ENCODE measurements at regions not wholly inside any gene's neighbourhood (a gene's known extent, or its start where the extent isn't known, plus 50 kb on each side); places are given as distances from the start of the nearest gene placed in this dataset.

DNA sequence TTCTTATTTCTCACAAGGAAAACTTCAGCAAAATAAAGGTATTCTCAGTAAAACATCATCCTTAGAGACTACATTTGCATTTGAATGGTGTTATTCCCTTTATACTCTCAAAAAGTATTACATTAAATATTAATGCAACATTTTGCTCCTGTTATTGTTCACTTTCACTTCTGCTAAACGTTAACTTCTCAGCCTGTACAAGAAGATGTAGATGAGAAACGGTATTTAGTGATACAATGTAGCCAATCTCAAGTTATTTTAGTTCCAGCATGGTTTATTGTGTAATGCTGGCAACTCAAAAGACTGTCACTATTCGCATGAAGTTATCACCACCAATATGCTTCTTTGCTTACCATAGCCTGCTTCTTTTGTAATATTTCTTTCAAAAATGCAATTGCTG lies 514.1 kb downstream of the CPS1 start:
- DNase-seq = no peak

GRCh38 chr2:211077216-211077767 lies 520.9 kb downstream of the CPS1 start:
- DNase-seq = no peak

- DNase-seq = peak; percentile 29
Observed at GRCh38 chr2:211084352-211084751, 528.0 kb downstream of the CPS1 start.

GRCh38 chr2:211085056-211085680 lies 528.8 kb downstream of the CPS1 start:
- DNase-seq = peak; percentile 19

GRCh38 chr2:211086049-211086448 lies 529.6 kb downstream of the CPS1 start:
- no peak for DNase-seq

DNA sequence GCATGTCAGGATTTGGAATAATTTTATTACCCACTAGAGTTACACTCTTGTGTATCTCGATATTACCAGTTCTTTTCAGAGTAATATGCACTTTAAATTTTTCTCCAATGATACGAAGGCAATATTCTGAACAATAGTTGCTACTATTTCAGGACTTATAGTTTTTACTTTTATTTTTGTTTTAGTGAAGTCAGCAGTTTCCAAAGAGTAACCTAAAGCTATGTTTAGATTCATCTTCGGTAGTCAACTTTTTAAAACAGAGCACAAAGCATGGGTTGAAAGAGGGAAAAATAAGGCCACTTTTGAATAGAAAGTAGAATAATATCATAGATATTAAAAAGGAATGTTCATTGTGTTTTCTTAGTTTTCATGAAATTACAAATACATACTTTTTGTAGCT lies 532.7 kb downstream of the CPS1 start:
- no peak for DNase-seq

DNA sequence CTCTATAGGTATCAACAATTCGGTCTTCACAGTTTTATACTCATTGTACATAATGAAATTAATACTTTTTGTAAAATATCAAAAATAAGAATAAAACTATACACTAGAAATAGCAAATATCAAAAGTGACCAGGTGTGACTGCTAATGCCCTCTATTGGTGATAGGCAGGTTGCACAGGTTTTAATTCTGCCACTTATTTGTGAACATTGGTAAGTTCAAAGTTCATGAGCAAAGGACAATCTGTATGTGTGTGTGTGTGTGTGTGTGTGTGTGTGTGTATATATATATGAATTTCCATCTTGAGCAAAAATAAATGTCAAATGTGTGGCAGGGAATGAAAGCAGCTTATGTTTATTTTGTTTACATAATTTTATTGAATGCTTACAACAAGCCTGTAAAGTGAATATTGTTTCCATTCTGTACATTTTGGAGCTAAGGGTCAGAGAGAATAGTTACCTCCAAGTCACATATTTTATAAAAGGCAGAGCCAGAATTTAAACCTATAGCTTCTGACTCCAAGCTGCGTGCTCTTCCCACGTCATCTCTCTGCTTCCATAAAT lies 537.4 kb downstream of the CPS1 start:
- peak; percentile 12 for DNase-seq

DNA sequence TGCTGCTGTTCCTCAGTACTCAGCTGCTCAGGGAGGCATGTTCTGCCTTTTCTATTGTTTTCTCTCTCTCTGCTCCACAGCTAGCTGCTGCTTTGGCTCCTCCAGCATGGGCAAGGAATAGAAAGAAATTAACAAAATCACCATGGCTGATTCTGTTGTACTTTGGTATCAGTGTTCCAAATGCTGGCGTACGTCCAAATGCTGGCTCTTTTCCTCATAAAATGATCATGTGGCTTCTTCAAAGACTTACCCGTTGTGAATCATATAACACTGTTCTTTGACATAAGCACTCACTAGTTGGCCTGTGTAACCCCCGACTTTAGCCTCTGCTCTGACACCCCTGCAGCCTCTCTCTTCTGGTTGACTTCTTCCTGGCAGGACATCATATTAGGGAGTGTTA lies 547.6 kb downstream of the CPS1 start:
- DNase-seq = peak; percentile 26

GRCh38 chr2:211113334-211114175 lies 557.2 kb downstream of the CPS1 start:
- no peak for DNase-seq

GRCh38 chr2:211114826-211115455 lies 558.5 kb downstream of the CPS1 start:
- no peak for DNase-seq

DNA sequence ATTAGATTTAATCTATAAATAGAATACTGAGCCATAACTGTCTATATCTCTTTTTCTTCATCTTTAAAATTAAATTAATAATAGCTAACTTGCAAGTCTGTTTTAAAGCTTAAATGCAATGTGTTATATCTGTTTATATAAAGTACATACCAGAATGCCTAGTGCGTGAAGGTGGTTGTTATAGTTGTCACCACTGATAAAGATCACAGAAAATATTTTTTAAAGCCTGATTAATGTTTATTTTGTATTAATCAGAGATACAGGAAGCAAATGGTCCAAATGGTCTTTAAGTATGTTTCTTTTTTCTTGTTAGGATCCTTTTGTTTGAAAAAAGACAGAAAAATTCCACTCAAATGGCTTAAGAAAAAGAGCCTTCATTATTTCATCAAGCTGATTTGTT lies 560.6 kb downstream of the CPS1 start:
- DNase-seq = no peak

DNA sequence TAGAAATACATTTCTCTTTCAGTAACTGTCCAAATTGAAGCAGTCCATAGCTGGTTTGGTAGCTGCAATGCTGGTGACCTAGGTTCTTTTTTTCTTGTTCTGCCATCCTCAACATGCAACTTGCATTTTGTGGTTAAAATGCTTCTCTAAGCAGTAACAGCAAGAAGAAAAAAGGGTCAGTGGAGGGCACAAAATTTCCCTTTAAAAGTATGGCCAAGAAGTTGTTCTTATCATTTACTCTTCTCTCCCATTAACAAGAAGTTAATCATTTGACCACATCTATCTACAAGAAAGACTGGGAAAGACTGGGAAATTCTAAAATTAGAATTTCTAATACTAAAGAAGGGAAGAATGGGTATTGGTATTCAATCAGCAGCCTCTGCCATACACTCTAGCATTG lies 569.9 kb downstream of the CPS1 start:
- no peak for DNase-seq

GRCh38 chr2:211127501-211127900 lies 571.1 kb downstream of the CPS1 start:
- DNase-seq = no peak

GRCh38 chr2:211128287-211128686 lies 571.9 kb downstream of the CPS1 start:
- DNase-seq = no peak

DNA sequence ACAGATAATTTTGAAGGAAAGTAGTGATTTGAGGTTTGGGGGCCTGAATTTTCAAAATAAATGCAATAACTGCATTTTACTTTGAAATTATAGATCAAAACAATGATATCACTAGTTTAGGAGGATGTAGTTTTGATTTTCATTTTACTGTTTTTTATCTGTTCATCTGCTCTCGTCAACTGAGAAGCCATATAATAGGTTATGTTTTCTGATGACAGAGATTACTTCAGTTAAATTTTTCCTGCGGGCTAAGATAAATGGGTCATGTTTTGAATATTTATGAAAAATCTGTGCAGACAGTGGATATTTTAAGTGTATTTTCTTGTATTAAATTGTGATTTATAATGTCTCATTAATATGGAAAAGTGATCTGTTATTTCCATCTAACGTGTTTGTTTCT lies 573.4 kb downstream of the CPS1 start:
- DNase-seq = no peak

DNA sequence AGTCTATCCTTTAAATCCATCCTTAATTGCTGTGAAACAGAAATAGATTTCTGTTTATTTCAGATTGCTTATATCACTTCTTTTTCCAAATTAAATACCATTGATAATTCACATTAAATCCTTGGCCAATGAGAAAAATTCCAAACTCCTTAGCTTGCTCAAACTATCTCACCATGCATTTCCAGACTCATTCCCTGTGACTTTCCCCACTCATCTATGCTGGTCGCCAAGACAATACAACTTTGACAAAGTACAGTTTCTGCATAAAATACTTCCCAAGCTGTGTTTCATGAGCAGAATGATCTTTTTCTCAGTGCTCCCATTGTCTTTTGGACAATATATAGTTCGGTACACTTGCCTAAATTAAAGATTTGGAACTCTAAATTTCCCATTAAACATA lies 575.6 kb downstream of the CPS1 start:
- DNase-seq = no peak

- no peak for DNase-seq
Observed at GRCh38 chr2:211132573-211132972, 576.2 kb downstream of the CPS1 start.

- DNase-seq = no peak
Observed at GRCh38 chr2:211133766-211134165, 577.4 kb downstream of the CPS1 start.

DNA sequence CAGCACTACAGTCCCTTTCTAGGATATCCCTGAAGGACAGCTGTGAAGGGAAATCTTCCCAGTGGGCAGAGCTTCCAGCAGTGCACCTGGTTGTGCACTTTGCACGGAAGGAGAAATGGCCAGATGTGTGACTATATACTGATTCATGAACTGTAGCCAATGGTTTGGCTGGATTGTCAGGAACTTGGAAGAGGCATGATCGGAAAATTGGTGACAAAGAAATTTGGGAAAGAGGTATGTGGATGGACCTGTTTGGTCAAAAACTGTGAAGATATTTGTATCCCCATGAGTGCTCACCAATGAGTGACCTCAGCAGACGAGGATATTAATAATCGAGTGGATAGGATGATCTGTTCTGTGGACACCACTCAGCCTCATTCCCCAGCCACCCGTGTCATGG lies 582.2 kb downstream of the CPS1 start:
- no peak for DNase-seq

DNA sequence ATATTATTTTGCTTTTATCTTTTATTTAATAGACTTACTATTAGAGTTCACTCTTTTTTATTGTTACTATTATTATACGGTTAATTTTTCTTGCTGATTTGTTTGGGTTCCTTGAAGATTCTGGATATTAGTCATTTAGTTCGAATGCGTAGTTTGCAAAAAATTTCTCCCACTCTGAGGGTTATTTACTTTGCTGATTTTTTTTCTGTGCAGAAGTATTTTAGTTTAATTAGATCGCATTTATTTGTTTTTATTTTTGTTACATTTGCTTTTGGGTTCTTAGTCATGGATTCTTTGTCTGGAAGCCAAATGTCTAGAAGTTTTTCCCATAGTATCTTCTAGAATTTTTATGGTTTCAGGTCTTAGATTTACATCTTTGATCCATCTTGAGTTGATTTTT lies 585.2 kb downstream of the CPS1 start:
- DNase-seq = no peak

- no peak for DNase-seq
Observed at GRCh38 chr2:211144078-211144477, 587.7 kb downstream of the CPS1 start.

DNA sequence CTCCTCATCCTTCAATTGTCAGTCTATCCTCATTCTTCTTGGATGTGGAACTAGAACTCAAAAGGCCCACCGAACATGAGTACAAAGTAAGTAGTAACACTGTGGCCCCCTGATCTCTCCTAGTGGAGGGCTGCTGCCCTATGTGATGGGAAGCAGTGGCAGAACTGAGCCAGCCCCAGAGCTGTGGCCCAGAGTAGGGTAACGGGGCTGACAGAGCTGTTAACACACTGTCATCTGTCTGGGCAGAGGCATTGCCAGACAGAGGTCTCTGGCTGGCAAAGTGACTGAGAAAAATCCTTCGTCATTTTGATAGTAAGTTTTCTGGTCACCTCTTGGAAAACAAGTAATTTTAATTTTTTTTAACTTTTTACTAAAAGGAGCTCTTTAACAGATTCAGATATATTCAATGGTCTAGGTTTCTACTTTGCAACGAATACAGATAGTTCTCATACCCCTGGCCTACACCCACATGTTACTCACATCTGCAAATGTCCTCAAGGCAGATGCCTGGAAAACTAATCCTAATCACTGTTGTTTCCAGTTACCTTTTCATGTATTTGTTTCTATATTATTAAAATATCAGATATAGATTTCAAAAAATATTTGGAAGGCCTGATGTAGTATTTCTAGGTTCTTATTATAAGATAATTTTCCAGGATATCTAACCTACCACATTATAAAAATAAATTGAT lies 588.7 kb downstream of the CPS1 start:
- no peak for DNase-seq

- DNase-seq = no peak
Observed at GRCh38 chr2:211149731-211150130, 593.3 kb downstream of the CPS1 start.

Data from NCI-H1105 treated with DMSO at 0.1 percent for 48 hours (cell line).